Caco-2 (cell line): ENCODE measurements at regions not wholly inside any gene's neighbourhood (a gene's known extent, or its start where the extent isn't known, plus 50 kb on each side); places are given as distances from the start of the nearest gene placed in this dataset.

ENCODE experiments used
- BruUV-seq: library from RNA; stranded (reverse); fragments of 400-500 nt; replicated peaks from 2 replicates; lab custom pipeline; 2021; lab: Mats Ljungman, UMichigan
- CTCF ChIA-PET: fragments of 300-600 bp; sonication (Branson Sonifier 250); formaldehyde crosslinking; loops from one replicate; lab custom pipeline; 2022; ENCODE audit warnings: antibody characterized with exemption; lab: Charles Lee
- POLR2A ChIA-PET: fragments of 300-600 bp; sonication (Branson Sonifier 250); formaldehyde crosslinking; loops from one replicate; lab custom pipeline; 2022; ENCODE audit warnings: antibody characterized with exemption; lab: Charles Lee
- DNase-seq, 2 experiments: peaks; one replicate each; pipeline versions ENCODE4 v3.0.0 to v3.0.0-alpha.2; 2020 to 2022
- H3K27me3 ChIP-seq: replicated peaks from 2 replicates; pipeline ENCODE4 v1.6.0; 2011; ENCODE audit warnings: low read length; ENCODE audit not compliant: control insufficient read depth, insufficient read depth
- H3K36me3 ChIP-seq: 2 replicates; pipeline ENCODE4 v1.5.1; 2011; ENCODE audit warnings: low read length; ENCODE audit not compliant: control insufficient read depth, insufficient read depth
- H3K4me1 ChIP-seq: fragments of 250-450 bp; sonication (Bioruptor Pico); 2 replicates; pipeline ENCODE4 v1.5.1; 2020; ENCODE audit warnings: mild to moderate bottlenecking
- H3K4me3 ChIP-seq: 2 replicates; pipeline ENCODE4 v1.5.1; 2011; ENCODE audit warnings: low read depth, mild to moderate bottlenecking, control low read depth, low read length
- H3K9me3 ChIP-seq: fragments of 250-450 bp; sonication (Bioruptor Pico); 2 replicates; pipeline ENCODE4 v1.5.1; 2020; ENCODE audit warnings: mild to moderate bottlenecking, moderate library complexity
- H3K27ac Mint-ChIP-seq: one replicate; pipeline ENCODE4 v1.8.0; 2022; ENCODE audit warnings: mixed read lengths; ENCODE audit not compliant: unreplicated experiment
- H3K27me3 Mint-ChIP-seq: one replicate; pipeline ENCODE4 v1.8.0; 2022; ENCODE audit warnings: mixed read lengths; ENCODE audit not compliant: insufficient read depth, unreplicated experiment
- H3K36me3 Mint-ChIP-seq: one replicate; pipeline ENCODE4 v1.8.0; 2022; ENCODE audit warnings: mild to moderate bottlenecking, mixed read lengths; ENCODE audit not compliant: insufficient read depth, unreplicated experiment
- H3K4me1 Mint-ChIP-seq: one replicate; pipeline ENCODE4 v1.8.0; 2022; ENCODE audit warnings: low read depth, mixed read lengths; ENCODE audit not compliant: unreplicated experiment
- H3K4me3 Mint-ChIP-seq: one replicate; pipeline ENCODE4 v1.8.0; 2022; ENCODE audit warnings: mild to moderate bottlenecking, moderate library complexity, mixed read lengths; ENCODE audit not compliant: unreplicated experiment
- H3K9me3 Mint-ChIP-seq: one replicate; pipeline ENCODE4 v1.8.0; 2022; ENCODE audit warnings: mixed read lengths; ENCODE audit not compliant: unreplicated experiment
- intact Hi-C: fragments of 100-400 bp; cut with micrococcal nuclease; formaldehyde crosslinking; loops from one replicate; pipeline ENCODE4 v1.10.0; 2022; ENCODE audit not compliant: unreplicated experiment
- TF ChIP-seq, protein P1 (sequence below), 2 experiments: fragments of 200-600 bp in 1 of 2; IDR thresholded peaks; 1 replicate in 1 of 2; 2 replicates in 1 of 2; pipeline versions ENCODE4 v1.5.1 to v1.8.0; 2011 to 2022; ENCODE audit warnings: antibody characterized with exemption in 1 of 2, control low read depth in 1 of 2, inconsistent platforms in 1 of 2, low read depth in 1 of 2, low read length in 1 of 2, mild to moderate bottlenecking in 1 of 2, moderate library complexity in 1 of 2; ENCODE audit not compliant: insufficient read depth in 1 of 2, severe bottlenecking in 1 of 2, unreplicated experiment in 1 of 2

DNA sequence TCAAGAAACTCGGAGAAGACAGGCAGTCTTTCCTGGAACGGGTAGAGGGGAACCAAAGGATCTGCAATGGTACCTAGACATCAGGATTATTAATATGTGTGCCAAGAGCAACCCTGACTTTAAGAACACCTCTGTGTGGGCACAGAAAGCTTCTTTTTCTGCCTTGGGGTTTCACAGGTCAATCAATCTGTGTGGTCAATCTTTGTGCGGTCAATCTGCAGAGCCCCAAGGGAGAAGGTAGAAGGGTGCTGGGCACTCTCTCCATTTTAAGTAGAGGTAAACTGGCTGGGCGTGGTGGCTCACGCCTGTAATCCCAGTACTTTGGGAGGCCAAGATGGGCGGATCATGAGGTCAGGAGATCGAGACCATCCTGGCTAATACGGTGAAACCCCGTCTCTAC, 100.7 kb downstream of the ARF6 start:
- POLR2A ChIA-PET = no interaction called here
- no peaks in the 10 kb centered on the region for H3K27me3 ChIP-seq
- TF ChIP-seq, protein P1, sequence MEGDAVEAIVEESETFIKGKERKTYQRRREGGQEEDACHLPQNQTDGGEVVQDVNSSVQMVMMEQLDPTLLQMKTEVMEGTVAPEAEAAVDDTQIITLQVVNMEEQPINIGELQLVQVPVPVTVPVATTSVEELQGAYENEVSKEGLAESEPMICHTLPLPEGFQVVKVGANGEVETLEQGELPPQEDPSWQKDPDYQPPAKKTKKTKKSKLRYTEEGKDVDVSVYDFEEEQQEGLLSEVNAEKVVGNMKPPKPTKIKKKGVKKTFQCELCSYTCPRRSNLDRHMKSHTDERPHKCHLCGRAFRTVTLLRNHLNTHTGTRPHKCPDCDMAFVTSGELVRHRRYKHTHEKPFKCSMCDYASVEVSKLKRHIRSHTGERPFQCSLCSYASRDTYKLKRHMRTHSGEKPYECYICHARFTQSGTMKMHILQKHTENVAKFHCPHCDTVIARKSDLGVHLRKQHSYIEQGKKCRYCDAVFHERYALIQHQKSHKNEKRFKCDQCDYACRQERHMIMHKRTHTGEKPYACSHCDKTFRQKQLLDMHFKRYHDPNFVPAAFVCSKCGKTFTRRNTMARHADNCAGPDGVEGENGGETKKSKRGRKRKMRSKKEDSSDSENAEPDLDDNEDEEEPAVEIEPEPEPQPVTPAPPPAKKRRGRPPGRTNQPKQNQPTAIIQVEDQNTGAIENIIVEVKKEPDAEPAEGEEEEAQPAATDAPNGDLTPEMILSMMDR (IDR thresholded peaks at IDR 0.05; ENCODE audit: insufficient read depth in 1 of 2, low read depth in 1 of 2, low read length in 1 of 2, severe bottlenecking in 1 of 2, unreplicated experiment in 1 of 2) = no peak
- Mint-ChIP-seq H3K9me3 (no peaks in the 10 kb centered on the region), H3K36me3 (no peaks in the 10 kb centered on the region), H3K27me3 (no peaks in the 10 kb centered on the region), H3K4me3 (no peak overlapping the region), H3K4me1 (peaks cover 46% of the 10 kb centered on the region), H3K27ac (no peak overlapping the region)
- H3K9me3 ChIP-seq = no peaks in the 10 kb centered on the region
- DNase-seq = no peak
- peaks cover 57% of the 10 kb centered on the region for H3K4me1 ChIP-seq
- BruUV-seq = no TSS peak
- CTCF ChIA-PET = no interaction called here
- intact Hi-C loops = no loop called here
- H3K36me3 ChIP-seq = no peaks in the 10 kb centered on the region
- no peak overlapping the region for H3K4me3 ChIP-seq

DNA sequence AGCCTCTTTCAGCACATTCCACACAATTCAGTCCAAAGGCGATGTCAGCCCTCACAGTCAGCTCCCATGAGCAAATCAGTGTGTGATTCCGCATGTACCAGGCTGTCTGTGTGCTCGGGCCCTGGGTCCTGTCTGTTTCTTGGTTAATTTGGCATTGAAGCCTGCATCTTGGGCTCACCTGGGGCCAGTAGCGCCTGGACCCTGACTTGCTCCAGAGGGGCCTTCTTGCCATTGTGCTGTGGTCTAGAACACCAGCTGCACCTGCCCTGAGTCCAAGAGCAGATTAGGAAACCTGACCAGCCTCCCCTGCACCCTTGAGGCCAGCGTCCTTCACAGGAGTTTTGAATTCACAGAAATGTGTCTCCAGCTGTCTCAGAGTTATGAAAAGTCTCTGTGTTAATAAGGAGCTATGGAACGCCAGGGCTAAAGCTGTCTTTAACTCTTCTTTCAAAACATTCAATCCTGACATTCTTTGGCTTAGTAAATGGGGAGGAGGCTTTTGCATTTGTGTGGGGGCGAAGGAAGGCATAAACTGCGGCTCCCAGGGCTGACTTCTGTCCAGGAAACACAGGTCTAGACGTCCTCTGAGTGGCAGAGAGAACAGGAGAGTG, 102.2 kb downstream of the ARF6 start:
- peaks cover 51% of the 10 kb centered on the region for H3K4me1 Mint-ChIP-seq
- intact Hi-C loops = no loop called here
- H3K9me3 Mint-ChIP-seq = no peaks in the 10 kb centered on the region
- no peaks in the 10 kb centered on the region for H3K27me3 Mint-ChIP-seq
- BruUV-seq = no TSS peak
- Histone ChIP-seq H3K27me3 (no peaks in the 10 kb centered on the region), H3K9me3 (no peaks in the 10 kb centered on the region), H3K4me3 (no peak overlapping the region), H3K4me1 (peaks cover 57% of the 10 kb centered on the region), H3K36me3 (no peaks in the 10 kb centered on the region)
- POLR2A ChIA-PET = no interaction called here
- no peak for DNase-seq
- TF ChIP-seq, protein P1 (IDR thresholded peaks at IDR 0.05; ENCODE audit: insufficient read depth in 1 of 2, low read depth in 1 of 2, low read length in 1 of 2, severe bottlenecking in 1 of 2, unreplicated experiment in 1 of 2) = no peak
- CTCF ChIA-PET = no interaction called here
- H3K4me3 Mint-ChIP-seq = no peak overlapping the region
- peak overlapping the region; percentile 74 for H3K27ac Mint-ChIP-seq
- peaks cover under 1% of the 10 kb centered on the region for H3K36me3 Mint-ChIP-seq

DNA sequence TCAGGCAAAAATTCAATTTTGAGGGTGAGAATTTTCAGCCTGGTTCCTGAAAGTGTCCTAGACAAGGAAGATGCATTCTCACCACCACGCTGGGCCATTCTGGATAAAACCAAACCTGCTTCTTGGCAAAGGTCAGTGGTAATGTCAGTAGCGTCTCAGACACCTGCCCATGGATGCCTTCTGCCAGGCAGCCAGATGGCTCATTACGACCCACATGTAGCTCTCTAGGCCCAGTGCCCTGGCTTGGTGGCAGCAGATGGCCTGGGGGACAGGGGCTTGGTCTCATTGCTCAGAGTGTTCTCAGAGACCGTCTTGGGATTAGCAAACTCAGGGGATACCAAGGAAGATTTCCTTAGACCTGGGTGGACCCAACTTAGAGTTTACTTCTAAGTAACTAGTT, 105.1 kb downstream of the ARF6 start:
- H3K4me3 Mint-ChIP-seq = no peak overlapping the region
- Histone ChIP-seq H3K4me3 (no peak overlapping the region), H3K4me1 (peaks cover 70% of the 10 kb centered on the region), H3K36me3 (no peaks in the 10 kb centered on the region), H3K9me3 (no peaks in the 10 kb centered on the region), H3K27me3 (no peaks in the 10 kb centered on the region)
- ChIA-PET CTCF (no interaction called here), POLR2A (no interaction called here)
- no peak for DNase-seq
- H3K36me3 Mint-ChIP-seq = peaks cover 13% of the 10 kb centered on the region
- H3K27ac Mint-ChIP-seq = peak overlapping the region; percentile 86
- BruUV-seq = no TSS peak
- intact Hi-C loops = loop anchor here (2.0 kb wide), 1 partner anchor 49 kb away; no protein-coding TSS in a partner anchor
- TF ChIP-seq, protein P1 (IDR thresholded peaks at IDR 0.05; ENCODE audit: insufficient read depth in 1 of 2, low read depth in 1 of 2, low read length in 1 of 2, severe bottlenecking in 1 of 2, unreplicated experiment in 1 of 2) = no peak
- peaks cover 53% of the 10 kb centered on the region for H3K4me1 Mint-ChIP-seq
- no peaks in the 10 kb centered on the region for H3K27me3 Mint-ChIP-seq
- no peaks in the 10 kb centered on the region for H3K9me3 Mint-ChIP-seq
